Rectal smooth muscle tissue (tissue), 1 donor: ENCODE measurements at regions not wholly inside any gene's neighbourhood (a gene's known extent, or its start where the extent isn't known, plus 50 kb on each side); places are given as distances from the start of the nearest gene placed in this dataset.

Experiments used
- H3K27ac ChIP-seq: one replicate; pipeline ENCODE4 v1.7.0; 2013; ENCODE audit warnings: low read depth, low read length, inconsistent platforms
- H3K27me3 ChIP-seq: one replicate; pipeline ENCODE4 v1.7.0; 2013; ENCODE audit warnings: low read length; ENCODE audit not compliant: control insufficient read depth, insufficient read depth
- H3K36me3 ChIP-seq: one replicate; pipeline ENCODE4 v1.7.0; 2013; ENCODE audit warnings: low read length; ENCODE audit not compliant: control insufficient read depth, insufficient read depth
- H3K4me1 ChIP-seq: one replicate; pipeline ENCODE4 v1.7.0; 2013; ENCODE audit warnings: low read length; ENCODE audit not compliant: control insufficient read depth, insufficient read depth
- H3K4me3 ChIP-seq: one replicate; pipeline ENCODE4 v1.7.0; 2013; ENCODE audit warnings: low read length
- H3K9ac ChIP-seq: one replicate; pipeline ENCODE4 v1.7.0; 2013; ENCODE audit warnings: low read length

DNA sequence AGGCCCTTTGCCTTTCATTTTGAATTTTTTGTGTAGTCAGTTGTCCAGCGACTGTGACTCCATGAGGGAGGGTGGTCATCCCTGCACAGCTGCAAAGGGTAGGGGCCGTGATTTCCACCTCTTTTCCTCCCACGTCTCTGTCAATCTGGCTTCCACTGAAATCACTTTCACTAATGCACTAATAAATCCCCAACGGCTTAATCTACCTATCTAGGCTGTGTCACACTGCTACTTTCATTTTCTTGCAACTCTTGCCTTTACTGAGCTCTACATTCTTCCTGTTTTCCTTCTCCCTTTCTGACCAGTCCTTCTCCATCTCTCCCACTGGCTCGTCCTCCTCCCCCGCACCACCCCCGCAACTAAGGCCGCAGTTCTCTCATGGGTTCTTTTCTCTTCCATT lies 212.3 kb upstream of the FOXN3 start:
- H3K27ac ChIP-seq = no peak overlapping the region
- H3K9ac ChIP-seq = no peak overlapping the region
- H3K4me1 ChIP-seq = peaks cover 5% of the 10 kb centered on the region
- H3K36me3 ChIP-seq = no peaks in the 10 kb centered on the region
- no peak overlapping the region for H3K4me3 ChIP-seq
- H3K27me3 ChIP-seq = no peaks in the 10 kb centered on the region

DNA sequence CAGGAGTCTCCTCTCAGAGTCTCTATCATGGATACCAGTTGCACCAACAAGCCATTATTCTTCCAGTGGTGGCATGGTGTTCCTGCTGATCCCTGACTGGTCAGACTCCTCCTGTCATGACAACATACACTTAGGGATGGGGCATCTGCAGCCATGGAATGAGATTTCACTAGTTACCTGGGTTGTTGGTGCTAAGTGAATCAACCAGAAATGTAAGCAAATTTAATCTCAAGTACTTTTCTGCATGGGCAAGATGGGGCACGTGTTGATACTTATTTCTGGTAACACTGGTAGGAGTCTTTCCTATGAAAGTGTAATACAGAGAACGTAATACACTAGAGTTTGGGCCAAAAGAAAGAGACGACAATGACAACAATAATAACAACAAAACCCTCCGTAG lies 211.5 kb upstream of the FOXN3 start:
- Histone ChIP-seq H3K27me3 (no peaks in the 10 kb centered on the region), H3K4me1 (peaks cover 5% of the 10 kb centered on the region), H3K27ac (no peak overlapping the region), H3K36me3 (no peaks in the 10 kb centered on the region), H3K9ac (no peak overlapping the region), H3K4me3 (no peak overlapping the region)

DNA sequence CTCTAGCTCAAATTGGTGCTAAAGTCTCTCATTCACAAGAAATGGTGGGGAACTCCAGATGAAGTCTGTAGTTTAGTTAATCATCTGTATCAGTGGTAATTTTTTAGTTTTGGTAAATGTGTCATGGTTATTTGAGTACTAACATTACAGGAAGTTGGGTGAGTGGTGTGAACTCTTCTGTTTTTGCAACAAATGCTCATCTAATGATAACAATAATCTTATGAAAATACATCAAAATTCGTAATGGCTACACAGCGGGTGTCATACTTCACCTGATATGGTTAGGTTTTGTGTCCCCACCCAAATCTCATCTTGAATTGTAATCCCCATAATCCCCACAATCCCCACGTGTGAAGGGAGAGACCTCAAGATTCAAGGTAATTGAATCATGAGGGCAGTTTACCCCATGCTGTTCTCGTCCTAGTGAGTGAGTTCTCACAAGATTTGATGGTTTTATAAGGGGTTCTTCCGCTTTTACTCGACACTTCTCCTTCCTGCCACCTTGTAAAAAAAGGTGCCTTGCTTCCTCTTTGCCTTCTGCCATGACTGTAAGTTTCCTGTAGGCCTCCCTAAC lies 209.3 kb upstream of the FOXN3 start:
- no peak overlapping the region for H3K4me3 ChIP-seq
- no peaks in the 10 kb centered on the region for H3K36me3 ChIP-seq
- no peak overlapping the region for H3K9ac ChIP-seq
- no peak overlapping the region for H3K27ac ChIP-seq
- no peaks in the 10 kb centered on the region for H3K27me3 ChIP-seq
- peaks cover 5% of the 10 kb centered on the region for H3K4me1 ChIP-seq

GRCh38 chr14:89625731-89626232 lies 208.7 kb upstream of the FOXN3 start:
- Histone ChIP-seq H3K4me1 (peaks cover 5% of the 10 kb centered on the region), H3K4me3 (peak overlapping the region; percentile 39), H3K27me3 (no peaks in the 10 kb centered on the region), H3K27ac (no peak overlapping the region), H3K36me3 (no peaks in the 10 kb centered on the region), H3K9ac (no peak overlapping the region)

DNA sequence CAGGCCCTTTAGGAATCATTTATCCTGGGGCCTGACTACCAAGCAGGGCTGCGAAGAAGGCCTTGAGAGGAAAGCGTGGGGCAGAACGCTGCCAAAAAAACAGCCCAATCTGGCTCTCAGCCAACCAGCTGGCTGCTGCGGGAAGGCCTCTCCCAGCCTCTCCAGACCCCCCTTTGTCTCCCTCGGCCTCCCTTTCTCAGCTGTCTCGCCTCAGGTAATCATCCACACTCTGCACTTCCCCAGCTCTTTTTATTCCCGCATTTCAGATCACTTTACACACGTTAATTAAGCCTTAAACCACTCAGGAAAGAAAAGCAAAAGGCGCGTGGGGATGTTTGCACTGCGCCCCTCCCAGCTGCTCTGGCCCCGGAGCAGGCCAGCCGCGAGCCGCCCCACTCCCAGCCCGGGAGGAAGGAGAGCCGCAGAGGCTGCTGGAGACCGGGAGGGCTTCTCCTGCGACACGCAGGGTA lies 208.2 kb upstream of the FOXN3 start:
- Histone ChIP-seq H3K4me1 (peaks cover 5% of the 10 kb centered on the region), H3K27ac (no peak overlapping the region), H3K9ac (no peak overlapping the region), H3K36me3 (no peaks in the 10 kb centered on the region), H3K4me3 (peak overlapping the region; percentile 39), H3K27me3 (no peaks in the 10 kb centered on the region)

DNA sequence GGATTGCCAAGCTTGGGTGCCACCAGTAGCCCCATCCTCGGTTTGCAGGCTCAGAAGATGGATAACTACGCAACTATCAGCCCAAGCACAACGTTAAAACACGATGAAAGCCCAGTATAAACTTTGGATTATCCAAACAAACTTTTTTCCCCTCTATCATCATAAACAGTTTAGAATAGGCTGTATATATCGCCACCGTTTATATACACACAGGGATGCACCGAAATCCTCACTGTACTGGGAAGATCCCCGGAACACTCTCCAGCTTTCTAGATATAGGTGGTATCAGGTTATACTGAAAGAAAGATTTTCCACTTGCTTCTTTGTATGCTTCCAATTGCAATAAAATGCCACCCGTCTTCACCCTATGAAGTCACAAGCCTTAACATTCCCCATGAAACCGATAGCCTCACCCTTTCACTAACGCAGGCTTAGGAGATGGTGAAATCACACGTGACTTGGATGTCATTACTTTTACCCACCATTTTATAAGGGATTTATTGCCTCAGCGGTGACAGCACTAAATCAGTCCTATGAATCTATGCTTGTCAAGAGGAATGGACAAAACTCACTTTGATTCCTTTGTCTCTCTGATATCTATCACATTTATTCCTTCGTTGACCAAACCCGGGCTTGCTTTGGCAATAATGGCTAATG lies 207.6 kb upstream of the FOXN3 start:
- no peak overlapping the region for H3K9ac ChIP-seq
- no peaks in the 10 kb centered on the region for H3K36me3 ChIP-seq
- no peaks in the 10 kb centered on the region for H3K27me3 ChIP-seq
- no peak overlapping the region for H3K4me3 ChIP-seq
- H3K4me1 ChIP-seq = peaks cover 5% of the 10 kb centered on the region
- no peak overlapping the region for H3K27ac ChIP-seq

GRCh38 chr14:89621791-89622638 lies 205.0 kb upstream of the FOXN3 start:
- no peaks in the 10 kb centered on the region for H3K27me3 ChIP-seq
- peaks cover 7% of the 10 kb centered on the region for H3K4me1 ChIP-seq
- no peak overlapping the region for H3K27ac ChIP-seq
- no peaks in the 10 kb centered on the region for H3K36me3 ChIP-seq
- no peak overlapping the region for H3K9ac ChIP-seq
- H3K4me3 ChIP-seq = no peak overlapping the region

DNA sequence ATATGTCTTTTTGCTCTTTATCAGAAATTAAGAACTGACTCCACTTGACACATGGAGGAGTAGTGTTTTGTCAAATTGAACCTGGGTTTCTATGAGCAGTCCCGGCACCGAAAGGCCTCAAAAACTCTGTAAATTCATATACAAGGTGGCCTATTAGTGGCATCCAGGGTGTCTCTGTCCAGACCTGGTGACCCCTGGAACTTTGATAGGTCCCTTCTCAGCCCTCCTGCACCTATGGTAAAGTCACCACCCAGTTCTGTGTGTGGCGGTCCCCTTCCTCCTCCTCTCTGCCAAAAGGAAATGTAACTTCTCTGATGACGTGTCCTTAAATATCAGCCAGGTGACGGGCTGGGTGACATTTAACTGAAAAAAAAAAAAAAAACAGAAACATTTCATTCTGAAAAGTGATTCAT lies 204.0 kb upstream of the FOXN3 start:
- Histone ChIP-seq H3K4me1 (peaks cover 7% of the 10 kb centered on the region), H3K9ac (no peak overlapping the region), H3K36me3 (no peaks in the 10 kb centered on the region), H3K27me3 (no peaks in the 10 kb centered on the region), H3K4me3 (no peak overlapping the region), H3K27ac (no peak overlapping the region)

- no peak overlapping the region for H3K27ac ChIP-seq
- no peak overlapping the region for H3K4me3 ChIP-seq
- peaks cover 7% of the 10 kb centered on the region for H3K4me1 ChIP-seq
- H3K27me3 ChIP-seq = no peaks in the 10 kb centered on the region
- no peaks in the 10 kb centered on the region for H3K36me3 ChIP-seq
- H3K9ac ChIP-seq = no peak overlapping the region
Measured at GRCh38 chr14:89620436-89620835, 203.4 kb upstream of the FOXN3 start.

DNA sequence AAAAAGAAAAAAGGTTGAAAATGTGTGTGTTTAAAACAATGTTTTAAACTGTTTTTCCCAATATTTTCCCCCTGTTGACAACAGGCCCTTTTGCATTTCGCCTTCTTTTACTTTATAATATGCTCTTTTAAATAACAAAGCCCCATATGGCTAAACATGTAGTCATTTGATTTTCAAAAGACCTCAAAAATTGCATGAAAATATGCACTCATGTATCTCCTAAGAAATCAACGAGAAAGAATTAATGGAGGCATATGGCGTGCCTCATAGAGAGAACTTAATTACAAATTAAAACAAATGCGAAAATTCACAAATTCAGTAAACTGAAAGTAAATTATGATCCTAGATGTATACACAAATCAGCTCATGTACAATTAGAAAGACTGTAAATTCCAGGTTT lies 202.6 kb upstream of the FOXN3 start:
- H3K27me3 ChIP-seq = no peaks in the 10 kb centered on the region
- H3K9ac ChIP-seq = no peak overlapping the region
- H3K36me3 ChIP-seq = no peaks in the 10 kb centered on the region
- peaks cover 3% of the 10 kb centered on the region for H3K4me1 ChIP-seq
- H3K4me3 ChIP-seq = peak overlapping the region; percentile 91
- no peak overlapping the region for H3K27ac ChIP-seq

DNA sequence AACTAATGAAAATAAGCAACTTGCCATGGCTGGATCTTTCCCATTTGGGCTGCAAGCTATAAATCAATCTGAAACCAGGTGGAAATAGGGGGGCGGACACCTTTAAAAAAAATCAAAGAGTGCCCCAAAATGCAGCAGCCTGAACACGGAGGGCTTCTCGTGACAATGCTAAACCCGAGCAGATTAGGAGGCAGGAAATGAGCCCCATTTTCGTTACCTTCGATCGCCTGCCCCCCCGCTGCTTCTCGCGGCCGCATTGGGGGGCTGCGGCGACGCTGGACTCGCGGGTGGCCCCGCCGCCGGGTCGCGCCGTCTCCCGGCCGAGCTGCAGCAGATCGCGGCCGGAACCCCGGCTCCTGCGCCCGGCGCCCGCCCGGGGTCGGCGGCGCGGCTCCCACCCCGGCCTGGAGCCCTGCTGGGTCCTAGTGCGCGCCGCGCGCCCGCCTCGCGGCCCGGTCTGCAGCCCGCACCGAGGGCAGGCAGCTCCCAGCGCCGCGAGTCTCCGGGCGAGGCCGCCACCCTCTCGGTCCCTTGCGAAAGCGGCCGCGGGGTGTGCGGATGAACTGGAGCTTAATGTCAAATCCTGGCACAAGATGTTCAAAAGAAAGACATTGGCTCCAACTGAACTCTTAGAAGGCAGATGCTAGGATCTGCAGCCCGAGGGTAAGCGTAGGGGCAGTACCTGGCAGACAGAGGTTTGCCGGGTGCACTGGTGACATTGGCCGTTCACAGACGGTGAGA lies 201.9 kb upstream of the FOXN3 start:
- peaks cover 3% of the 10 kb centered on the region for H3K4me1 ChIP-seq
- H3K36me3 ChIP-seq = no peaks in the 10 kb centered on the region
- H3K9ac ChIP-seq = peak overlapping the region; percentile 75
- no peaks in the 10 kb centered on the region for H3K27me3 ChIP-seq
- peak overlapping the region; percentile 91 for H3K4me3 ChIP-seq
- H3K27ac ChIP-seq = peak overlapping the region; percentile 32

- Histone ChIP-seq H3K27ac (no peak overlapping the region), H3K36me3 (no peaks in the 10 kb centered on the region), H3K4me3 (peak overlapping the region; percentile 91), H3K4me1 (peaks cover 3% of the 10 kb centered on the region), H3K9ac (no peak overlapping the region), H3K27me3 (no peaks in the 10 kb centered on the region)
Measured at GRCh38 chr14:89618330-89618708, 201.3 kb upstream of the FOXN3 start.
